AG10803 (cell line): ENCODE measurements at regions not wholly inside any gene's neighbourhood (a gene's known extent, or its start where the extent isn't known, plus 50 kb on each side); places are given as distances from the start of the nearest gene placed in this dataset.
A peak's percentile ranks its signal among the peaks of the same experiment; 100 is the strongest.

ENCODE experiments used
- DNase-seq: peaks from one replicate; pipeline ENCODE4 v3.0.0; 2010; ENCODE audit warnings: low read depth
- H3K4me3 ChIP-seq: 2 replicates; pipeline ENCODE4 v1.5.1; 2011; ENCODE audit warnings: mild to moderate bottlenecking, low read length, control low read depth
- TF ChIP-seq, protein P1 (sequence below): conservative IDR thresholded peaks from 2 replicates; pipeline ENCODE4 v1.5.1; 2011; ENCODE audit warnings: mild to moderate bottlenecking, low read length, control low read depth, inconsistent platforms

DNA sequence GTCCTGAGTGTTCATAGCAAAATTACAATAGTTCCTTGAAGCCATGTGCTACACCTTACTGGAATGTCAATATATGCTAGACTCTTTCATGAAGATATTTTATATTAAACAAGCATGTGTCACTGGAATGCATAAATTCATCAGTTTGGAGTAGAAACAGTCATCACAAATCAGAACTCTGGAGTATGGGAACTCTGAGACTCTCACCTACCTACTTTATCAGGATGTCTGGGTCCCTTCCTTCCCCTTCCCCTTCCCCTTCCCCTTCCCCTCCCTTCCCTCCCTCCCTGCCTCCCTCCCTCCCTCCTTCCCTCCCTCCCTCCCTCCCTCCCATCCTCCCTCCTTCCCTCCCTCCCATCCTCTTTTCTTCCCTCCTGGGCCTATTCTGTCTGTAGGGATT, 144.7 kb upstream of the PEX5L start:
- no peak for DNase-seq
- TF ChIP-seq, protein P1, sequence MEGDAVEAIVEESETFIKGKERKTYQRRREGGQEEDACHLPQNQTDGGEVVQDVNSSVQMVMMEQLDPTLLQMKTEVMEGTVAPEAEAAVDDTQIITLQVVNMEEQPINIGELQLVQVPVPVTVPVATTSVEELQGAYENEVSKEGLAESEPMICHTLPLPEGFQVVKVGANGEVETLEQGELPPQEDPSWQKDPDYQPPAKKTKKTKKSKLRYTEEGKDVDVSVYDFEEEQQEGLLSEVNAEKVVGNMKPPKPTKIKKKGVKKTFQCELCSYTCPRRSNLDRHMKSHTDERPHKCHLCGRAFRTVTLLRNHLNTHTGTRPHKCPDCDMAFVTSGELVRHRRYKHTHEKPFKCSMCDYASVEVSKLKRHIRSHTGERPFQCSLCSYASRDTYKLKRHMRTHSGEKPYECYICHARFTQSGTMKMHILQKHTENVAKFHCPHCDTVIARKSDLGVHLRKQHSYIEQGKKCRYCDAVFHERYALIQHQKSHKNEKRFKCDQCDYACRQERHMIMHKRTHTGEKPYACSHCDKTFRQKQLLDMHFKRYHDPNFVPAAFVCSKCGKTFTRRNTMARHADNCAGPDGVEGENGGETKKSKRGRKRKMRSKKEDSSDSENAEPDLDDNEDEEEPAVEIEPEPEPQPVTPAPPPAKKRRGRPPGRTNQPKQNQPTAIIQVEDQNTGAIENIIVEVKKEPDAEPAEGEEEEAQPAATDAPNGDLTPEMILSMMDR: no peak
- H3K4me3 ChIP-seq: no peak overlapping the region

DNA sequence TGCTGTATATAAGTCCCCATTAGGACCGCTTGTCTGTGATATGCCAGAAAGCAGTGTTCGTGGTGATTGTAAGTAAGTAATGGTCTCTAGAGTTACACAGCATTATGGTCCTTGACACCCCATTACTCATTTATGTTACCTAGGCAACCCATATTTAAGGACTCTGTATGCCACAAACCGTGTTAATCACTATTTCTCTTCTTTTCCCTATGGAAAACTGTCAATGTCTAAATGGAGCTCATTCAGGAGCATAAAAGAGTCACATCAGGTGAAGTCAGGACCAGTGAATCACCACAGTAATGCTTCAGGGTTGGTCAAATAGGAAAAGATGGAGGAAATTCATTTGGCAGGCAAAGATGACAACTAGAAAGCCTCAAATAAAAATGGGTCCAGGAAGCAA, 146.6 kb upstream of the PEX5L start:
- TF ChIP-seq, protein P1: no peak
- no peak overlapping the region for H3K4me3 ChIP-seq
- no peak for DNase-seq

DNA sequence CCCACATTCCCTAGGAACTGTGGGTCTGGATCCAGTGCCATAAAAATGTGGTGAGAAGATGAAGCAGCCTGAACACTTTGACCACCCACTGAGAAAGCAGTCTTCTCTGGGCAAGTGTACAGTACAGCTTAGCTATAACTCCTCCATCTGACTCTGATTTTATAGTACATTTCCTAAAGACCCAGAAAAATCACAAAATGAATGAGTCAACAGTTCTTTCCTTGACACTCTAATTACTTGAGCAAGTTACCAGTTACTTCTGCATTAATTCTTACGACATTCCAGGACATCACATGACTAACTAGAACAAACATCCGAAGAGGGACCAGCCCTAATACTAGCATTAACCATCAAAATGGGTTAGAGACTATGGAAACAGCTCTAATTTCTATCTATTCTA, 148.1 kb upstream of the PEX5L start:
- peak; percentile 93 for DNase-seq
- TF ChIP-seq, protein P1: no peak
- H3K4me3 ChIP-seq: no peak overlapping the region

DNA sequence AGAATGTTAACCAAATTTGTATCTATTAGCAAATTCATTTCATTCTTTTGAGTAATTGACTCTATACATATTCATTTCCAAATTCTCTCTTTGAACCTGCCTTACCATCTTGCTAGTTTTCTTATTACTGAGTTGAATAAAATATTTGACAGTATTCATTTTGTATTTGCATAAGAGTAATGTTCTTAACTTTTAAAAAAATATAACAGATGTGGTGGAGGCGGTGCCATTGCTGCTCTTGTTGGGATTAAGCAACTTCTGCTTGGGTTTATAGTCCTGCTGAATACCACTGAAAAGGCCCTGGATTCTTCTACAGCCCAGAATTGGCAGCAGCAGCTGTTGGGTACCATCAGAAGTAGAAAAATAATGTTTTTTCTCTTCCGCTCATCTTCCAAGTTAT, 148.9 kb upstream of the PEX5L start:
- TF ChIP-seq, protein P1: no peak
- no peak for DNase-seq
- no peak overlapping the region for H3K4me3 ChIP-seq

DNA sequence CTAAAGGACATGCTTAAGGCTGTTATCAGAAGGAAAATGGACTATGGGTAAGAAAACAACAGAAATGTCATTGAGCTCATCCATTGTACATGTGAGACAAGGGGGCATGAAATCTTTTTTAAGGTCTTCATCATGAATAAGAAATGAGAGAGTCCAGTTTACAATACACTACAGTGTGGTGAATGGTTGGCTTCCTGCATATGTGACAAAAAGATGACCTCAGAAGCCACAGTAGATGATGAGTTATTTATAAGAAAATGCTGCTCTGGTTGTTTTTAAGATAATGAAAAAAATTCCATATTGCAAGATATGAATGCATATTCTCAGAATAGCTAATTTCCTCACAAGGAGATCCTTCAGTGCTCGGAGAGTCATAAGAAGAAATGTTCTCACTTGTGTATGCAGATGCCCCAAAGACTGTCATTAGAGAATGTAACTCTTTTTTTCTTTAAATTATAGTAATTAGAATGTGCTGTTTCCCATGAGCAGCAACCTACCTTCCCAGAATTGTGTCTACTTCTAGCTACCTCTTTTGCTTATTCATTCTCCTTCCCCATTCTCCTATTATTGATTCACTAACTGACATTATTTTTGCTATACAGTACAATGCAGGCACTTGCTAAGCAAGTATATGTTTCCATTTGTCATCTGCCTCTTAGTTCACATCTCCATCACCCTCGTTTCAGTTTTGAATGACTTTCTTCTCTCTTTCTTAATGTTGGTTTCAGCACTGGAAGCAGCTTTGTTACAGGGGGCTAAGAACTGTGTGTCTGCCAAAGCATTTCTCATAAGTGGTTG, 152.0 kb upstream of the PEX5L start:
- TF ChIP-seq, protein P1: no peak
- no peak for DNase-seq
- no peak overlapping the region for H3K4me3 ChIP-seq

DNA sequence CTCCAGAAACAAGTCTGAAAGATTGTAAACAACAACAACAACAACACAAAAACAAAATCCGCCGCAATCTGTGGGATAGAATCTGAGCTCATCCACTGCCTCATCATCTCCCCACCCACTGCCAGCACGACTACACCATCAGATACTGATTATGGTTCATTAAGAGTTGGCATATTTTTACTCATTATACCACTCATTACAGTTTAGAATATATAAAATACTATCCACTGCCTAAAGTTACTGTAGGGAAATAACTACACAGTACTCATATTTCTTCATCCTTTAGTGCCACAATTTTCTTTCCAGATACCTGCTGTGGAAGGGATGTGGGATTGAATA, 152.5 kb upstream of the PEX5L start:
- no peak overlapping the region for H3K4me3 ChIP-seq
- TF ChIP-seq, protein P1: no peak
- DNase-seq: no peak

DNA sequence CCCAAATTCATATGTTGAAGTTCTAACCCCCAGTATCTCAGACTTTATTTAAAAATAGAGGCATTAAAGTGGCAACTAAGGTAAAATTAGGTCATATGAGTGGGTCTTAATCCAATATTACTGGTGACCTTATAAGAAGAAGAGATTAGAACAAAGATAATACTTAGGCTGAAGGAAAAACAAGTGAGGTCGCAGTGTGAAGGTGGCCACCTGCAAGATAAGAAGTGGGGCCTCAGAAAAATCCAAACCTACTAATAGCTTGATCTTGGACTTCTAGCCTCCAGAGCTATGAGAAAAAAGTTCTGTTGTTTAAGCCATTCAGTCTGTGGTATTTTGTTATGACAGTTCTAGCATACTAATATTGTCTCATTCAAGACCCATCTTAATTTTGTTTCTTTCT, 159.9 kb upstream of the PEX5L start:
- DNase-seq: no peak
- no peak overlapping the region for H3K4me3 ChIP-seq
- TF ChIP-seq, protein P1: no peak
